ENCODE measurements at regions not wholly inside any gene's neighbourhood (a gene's known extent, or its start where the extent isn't known, plus 50 kb on each side); places are given as distances from the start of the nearest gene placed in this dataset.

DNA sequence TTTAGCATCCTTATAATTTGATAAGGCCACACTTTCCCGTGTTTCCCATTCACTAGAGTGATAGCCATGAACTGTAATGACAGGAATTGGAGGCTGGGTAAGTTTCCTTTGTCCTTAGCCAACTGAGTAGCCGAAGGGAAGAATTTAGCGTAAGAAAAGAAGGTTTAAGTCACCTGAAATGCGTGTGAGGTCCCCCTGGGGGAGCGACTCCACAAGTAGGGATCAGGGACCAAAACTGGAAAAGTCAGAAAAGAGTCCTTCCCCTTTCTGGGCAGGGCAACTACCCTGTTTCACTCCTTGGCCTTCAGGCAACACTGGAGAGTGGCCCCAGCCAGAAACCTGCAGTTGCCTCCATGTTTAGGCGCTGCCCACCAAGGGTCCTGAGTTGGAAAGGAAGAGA is 81.6 kb upstream of the MED14 start:
- H3K27me3 ChIP-seq (ENCODE audit: control insufficient read depth, insufficient read depth, low read length) = no peaks in the 10 kb centered on the region
- H3K4me1 ChIP-seq (ENCODE audit: control insufficient read depth, insufficient read depth, low read length) = no peaks in the 10 kb centered on the region
- H3K4me3 ChIP-seq (ENCODE audit: low read depth, low read length) = no peak overlapping the region
- no peak for DNase-seq (ENCODE audit: low read depth in 4 of 6, low spot score in 6 of 6)
- H3K9me3 ChIP-seq (ENCODE audit: control insufficient read depth, insufficient read depth, low read length) = peaks cover 2% of the 10 kb centered on the region
- 43% methylated on average over 4 of the region's 6 CpGs for WGBS (ENCODE audit: insufficient coverage)
- no peaks in the 10 kb centered on the region for H3K36me3 ChIP-seq (ENCODE audit: control insufficient read depth, insufficient read depth, low read length)
- H3K27ac ChIP-seq (ENCODE audit: low read depth, low read length) = no peak overlapping the region

DNA sequence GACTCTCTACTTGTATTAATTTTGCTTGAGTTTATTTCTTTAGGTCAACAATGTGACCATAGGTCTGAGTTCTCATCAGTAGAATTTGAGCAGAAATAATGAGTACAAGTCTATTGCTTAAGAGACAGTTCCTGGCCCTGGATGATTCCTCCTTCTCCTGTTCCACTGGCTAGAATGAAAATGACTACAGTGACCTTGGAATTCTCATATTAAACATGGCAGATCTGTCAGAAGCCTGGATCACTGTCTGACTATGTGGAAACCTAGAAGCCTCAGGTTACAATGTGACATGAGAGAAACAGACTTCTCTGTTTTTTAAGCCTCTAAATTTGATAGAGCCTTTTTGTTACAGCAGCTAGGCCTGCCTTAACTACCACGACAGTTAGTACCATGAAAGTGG is 82.9 kb upstream of the MED14 start:
- peaks cover 2% of the 10 kb centered on the region for H3K27me3 ChIP-seq (ENCODE audit: control insufficient read depth, insufficient read depth, low read length)
- WGBS (ENCODE audit: insufficient coverage) = no CpG with 5 or more reads among the region's 1 CpG
- no peak for DNase-seq (ENCODE audit: low read depth in 4 of 6, low spot score in 6 of 6)
- H3K36me3 ChIP-seq (ENCODE audit: control insufficient read depth, insufficient read depth, low read length) = no peaks in the 10 kb centered on the region
- H3K27ac ChIP-seq (ENCODE audit: low read depth, low read length) = no peak overlapping the region
- H3K4me3 ChIP-seq (ENCODE audit: low read depth, low read length) = no peak overlapping the region
- H3K4me1 ChIP-seq (ENCODE audit: control insufficient read depth, insufficient read depth, low read length) = no peaks in the 10 kb centered on the region
- peaks cover 2% of the 10 kb centered on the region for H3K9me3 ChIP-seq (ENCODE audit: control insufficient read depth, insufficient read depth, low read length)

DNA sequence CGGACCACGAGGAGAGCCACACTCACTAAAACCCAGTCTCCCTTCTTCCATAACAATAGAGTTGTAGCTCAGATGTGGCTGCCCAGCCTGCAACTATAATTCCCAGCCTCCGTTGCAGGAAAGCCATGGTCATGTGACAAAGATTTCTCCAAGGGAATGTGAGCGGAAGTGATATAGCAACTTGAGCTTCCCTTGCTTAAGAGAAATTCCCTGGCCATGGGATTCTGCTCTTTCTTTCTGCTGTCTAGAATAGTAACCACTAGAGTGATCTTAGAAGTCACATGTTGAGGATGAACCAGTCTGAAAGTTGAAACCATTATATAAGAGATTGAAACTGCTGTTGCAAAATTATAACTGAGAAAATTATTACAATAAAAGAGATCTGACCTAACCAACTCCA is 86.4 kb upstream of the MED14 start:
- no peaks in the 10 kb centered on the region for H3K9me3 ChIP-seq (ENCODE audit: control insufficient read depth, insufficient read depth, low read length)
- no peak overlapping the region for H3K4me3 ChIP-seq (ENCODE audit: low read depth, low read length)
- WGBS (ENCODE audit: insufficient coverage) = 83% methylated on average over 2 of the region's 4 CpGs
- no peaks in the 10 kb centered on the region for H3K36me3 ChIP-seq (ENCODE audit: control insufficient read depth, insufficient read depth, low read length)
- DNase-seq (ENCODE audit: low read depth in 4 of 6, low spot score in 6 of 6) = no peak
- H3K27me3 ChIP-seq (ENCODE audit: control insufficient read depth, insufficient read depth, low read length) = peaks cover 2% of the 10 kb centered on the region
- H3K27ac ChIP-seq (ENCODE audit: low read depth, low read length) = no peak overlapping the region
- no peaks in the 10 kb centered on the region for H3K4me1 ChIP-seq (ENCODE audit: control insufficient read depth, insufficient read depth, low read length)

DNA sequence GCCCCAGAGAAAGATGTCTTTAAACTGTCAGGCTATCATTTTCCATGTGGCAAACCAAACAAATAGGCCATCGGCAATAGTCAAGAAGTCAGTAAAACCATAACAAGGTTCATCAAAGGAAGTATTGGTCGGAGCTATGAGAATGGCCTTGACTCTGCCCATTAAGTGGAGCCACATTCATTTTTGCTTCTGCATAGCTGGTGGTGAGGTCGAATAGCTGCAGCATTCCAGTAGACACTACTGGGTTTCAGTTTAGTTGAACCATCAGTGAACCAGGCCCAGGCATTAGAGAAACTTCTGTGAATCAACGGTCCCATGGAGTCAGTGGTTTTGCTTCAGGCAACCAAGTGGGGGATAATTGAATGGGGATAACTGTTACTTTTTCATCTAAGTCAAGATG is 92.0 kb upstream of the MED14 start:
- Histone ChIP-seq H3K9me3 (ENCODE audit: control insufficient read depth, insufficient read depth, low read length) (no peaks in the 10 kb centered on the region), H3K4me3 (ENCODE audit: low read depth, low read length) (no peak overlapping the region), H3K27ac (ENCODE audit: low read depth, low read length) (no peak overlapping the region), H3K36me3 (ENCODE audit: control insufficient read depth, insufficient read depth, low read length) (no peaks in the 10 kb centered on the region), H3K27me3 (ENCODE audit: control insufficient read depth, insufficient read depth, low read length) (peaks cover 6% of the 10 kb centered on the region), H3K4me1 (ENCODE audit: control insufficient read depth, insufficient read depth, low read length) (no peaks in the 10 kb centered on the region)
- no peak for DNase-seq (ENCODE audit: low read depth in 4 of 6, low spot score in 6 of 6)
- WGBS (ENCODE audit: insufficient coverage) = 86% methylated on average over 4 of the region's 4 CpGs

DNA sequence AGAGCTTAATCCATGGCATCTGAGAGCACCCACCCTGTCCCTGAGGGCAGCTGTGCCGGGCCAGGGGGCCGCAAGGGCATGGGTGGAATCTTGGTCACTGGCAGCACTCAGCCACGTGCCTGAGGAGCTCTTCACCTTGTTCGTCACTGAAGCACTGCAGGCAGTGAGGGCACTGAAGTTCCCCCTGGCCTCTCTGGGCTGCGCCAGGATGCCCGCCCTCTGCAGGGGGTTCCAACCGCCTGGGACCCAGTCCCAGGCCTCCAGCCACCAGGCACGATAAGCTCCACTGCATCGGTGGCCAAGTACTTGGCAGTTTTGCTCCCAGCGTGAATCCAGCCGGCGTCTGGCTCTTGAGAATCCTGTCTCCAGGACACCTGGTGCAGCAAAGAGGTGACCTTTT is 96.4 kb upstream of the MED14 start:
- no peak overlapping the region for H3K27ac ChIP-seq (ENCODE audit: low read depth, low read length)
- H3K4me1 ChIP-seq (ENCODE audit: control insufficient read depth, insufficient read depth, low read length) = no peaks in the 10 kb centered on the region
- DNase-seq (ENCODE audit: low read depth in 4 of 6, low spot score in 6 of 6) = no peak
- WGBS (ENCODE audit: insufficient coverage) = 87% methylated on average over 12 of the region's 12 CpGs
- H3K9me3 ChIP-seq (ENCODE audit: control insufficient read depth, insufficient read depth, low read length) = no peaks in the 10 kb centered on the region
- no peaks in the 10 kb centered on the region for H3K36me3 ChIP-seq (ENCODE audit: control insufficient read depth, insufficient read depth, low read length)
- H3K4me3 ChIP-seq (ENCODE audit: low read depth, low read length) = no peak overlapping the region
- peaks cover 5% of the 10 kb centered on the region for H3K27me3 ChIP-seq (ENCODE audit: control insufficient read depth, insufficient read depth, low read length)

DNA sequence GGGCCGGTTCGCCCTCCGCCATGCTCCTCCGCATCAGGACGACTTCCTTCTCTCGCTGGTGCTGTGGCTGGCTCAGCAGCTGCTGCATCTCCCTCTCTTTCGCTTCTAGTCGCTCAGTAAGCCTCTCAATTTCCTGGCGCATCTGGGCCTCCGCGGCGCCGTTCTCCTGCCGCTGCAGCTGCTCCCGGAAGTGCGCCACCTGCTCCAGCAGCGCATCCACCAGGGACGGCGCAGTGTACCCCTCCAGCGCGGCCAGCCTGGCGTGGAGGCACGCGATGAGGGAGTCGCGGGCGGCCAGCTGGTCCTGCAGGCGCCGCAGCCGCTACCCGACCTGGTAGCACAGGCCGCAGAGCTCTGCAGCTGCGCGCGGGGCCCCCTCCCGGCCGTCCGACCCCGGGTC is 97.4 kb upstream of the MED14 start:
- Histone ChIP-seq H3K27me3 (ENCODE audit: control insufficient read depth, insufficient read depth, low read length) (peaks cover 5% of the 10 kb centered on the region), H3K4me1 (ENCODE audit: control insufficient read depth, insufficient read depth, low read length) (no peaks in the 10 kb centered on the region), H3K4me3 (ENCODE audit: low read depth, low read length) (no peak overlapping the region), H3K9me3 (ENCODE audit: control insufficient read depth, insufficient read depth, low read length) (no peaks in the 10 kb centered on the region), H3K27ac (ENCODE audit: low read depth, low read length) (no peak overlapping the region), H3K36me3 (ENCODE audit: control insufficient read depth, insufficient read depth, low read length) (no peaks in the 10 kb centered on the region)
- no peak for DNase-seq (ENCODE audit: low read depth in 4 of 6, low spot score in 6 of 6)
- WGBS (ENCODE audit: insufficient coverage) = 83% methylated on average over 39 of the region's 39 CpGs

DNA sequence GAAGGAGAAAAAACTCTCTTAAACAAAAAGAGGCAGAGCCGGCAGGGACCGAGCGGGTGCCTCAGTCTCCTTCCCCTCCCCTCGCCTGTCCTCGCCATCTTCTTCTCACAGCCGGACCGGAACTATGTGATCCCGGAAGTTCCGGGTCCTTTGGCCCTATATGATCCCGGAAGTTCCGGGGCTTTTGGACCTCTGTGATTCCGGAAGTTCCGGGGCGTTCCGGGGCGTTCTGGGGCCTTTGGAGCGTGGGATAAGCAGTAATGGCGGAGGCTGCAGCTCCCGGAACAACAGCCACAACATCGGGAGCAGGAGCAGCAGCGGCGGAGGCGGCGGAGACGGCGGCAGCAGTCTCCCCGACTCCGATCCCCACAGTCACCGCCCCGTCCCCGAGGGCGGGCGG is 98.9 kb upstream of the MED14 start:
- Histone ChIP-seq H3K27ac (ENCODE audit: low read depth, low read length) (no peak overlapping the region), H3K36me3 (ENCODE audit: control insufficient read depth, insufficient read depth, low read length) (no peaks in the 10 kb centered on the region), H3K4me3 (ENCODE audit: low read depth, low read length) (no peak overlapping the region), H3K9me3 (ENCODE audit: control insufficient read depth, insufficient read depth, low read length) (peaks cover 4% of the 10 kb centered on the region), H3K27me3 (ENCODE audit: control insufficient read depth, insufficient read depth, low read length) (peaks cover 2% of the 10 kb centered on the region), H3K4me1 (ENCODE audit: control insufficient read depth, insufficient read depth, low read length) (no peaks in the 10 kb centered on the region)
- DNase-seq (ENCODE audit: low read depth in 4 of 6, low spot score in 6 of 6) = no peak
- 96% methylated on average over 33 of the region's 33 CpGs for WGBS (ENCODE audit: insufficient coverage)

DNA sequence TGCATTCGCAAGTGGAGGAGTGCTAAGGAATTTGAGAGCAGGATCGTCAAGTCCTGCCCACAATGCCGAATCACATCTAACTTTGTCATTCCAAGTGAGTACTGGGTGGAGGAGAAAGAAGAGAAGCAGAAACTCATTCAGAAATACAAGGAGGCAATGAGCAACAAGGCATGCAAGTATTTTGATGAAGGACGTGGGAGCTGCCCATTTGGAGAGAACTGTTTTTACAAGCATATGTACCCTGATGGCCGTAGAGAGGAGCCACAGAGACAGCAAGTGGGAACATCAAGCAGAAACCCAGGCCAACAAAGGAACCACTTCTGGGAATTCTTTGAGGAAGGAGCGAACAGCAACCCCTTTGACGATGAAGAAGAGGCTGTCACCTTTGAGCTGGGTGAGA is 100.2 kb upstream of the MED14 start:
- Histone ChIP-seq H3K4me1 (ENCODE audit: control insufficient read depth, insufficient read depth, low read length) (no peaks in the 10 kb centered on the region), H3K27ac (ENCODE audit: low read depth, low read length) (no peak overlapping the region), H3K36me3 (ENCODE audit: control insufficient read depth, insufficient read depth, low read length) (no peaks in the 10 kb centered on the region), H3K4me3 (ENCODE audit: low read depth, low read length) (no peak overlapping the region), H3K9me3 (ENCODE audit: control insufficient read depth, insufficient read depth, low read length) (peaks cover 6% of the 10 kb centered on the region), H3K27me3 (ENCODE audit: control insufficient read depth, insufficient read depth, low read length) (peaks cover 2% of the 10 kb centered on the region)
- DNase-seq (ENCODE audit: low read depth in 4 of 6, low spot score in 6 of 6) = no peak
- WGBS (ENCODE audit: insufficient coverage) = 78% methylated on average over 6 of the region's 7 CpGs

DNA sequence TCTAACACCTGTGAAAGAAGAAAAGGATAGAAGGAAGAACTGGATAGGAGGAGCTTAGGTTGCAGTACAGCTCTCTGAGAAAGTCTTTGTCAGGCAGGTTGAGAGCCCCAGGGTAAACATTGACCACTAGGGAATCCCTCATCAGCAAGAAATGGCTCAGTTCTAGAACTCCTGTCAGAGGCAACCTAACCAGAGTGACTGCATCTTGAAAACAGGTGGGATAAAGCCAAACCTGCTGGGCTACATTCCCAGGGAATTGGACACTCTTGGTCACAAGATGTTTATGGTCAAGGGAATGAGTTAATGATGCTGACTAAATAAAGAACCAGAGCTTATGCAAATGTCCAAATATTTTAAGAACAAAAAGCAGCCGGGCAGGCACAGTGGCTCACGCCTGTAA is 108.3 kb upstream of the MED14 start:
- H3K36me3 ChIP-seq (ENCODE audit: control insufficient read depth, insufficient read depth, low read length) = no peaks in the 10 kb centered on the region
- 83% methylated on average over 2 of the region's 2 CpGs for WGBS (ENCODE audit: insufficient coverage)
- no peaks in the 10 kb centered on the region for H3K27me3 ChIP-seq (ENCODE audit: control insufficient read depth, insufficient read depth, low read length)
- no peaks in the 10 kb centered on the region for H3K4me1 ChIP-seq (ENCODE audit: control insufficient read depth, insufficient read depth, low read length)
- no peak for DNase-seq (ENCODE audit: low read depth in 4 of 6, low spot score in 6 of 6)
- H3K27ac ChIP-seq (ENCODE audit: low read depth, low read length) = no peak overlapping the region
- H3K9me3 ChIP-seq (ENCODE audit: control insufficient read depth, insufficient read depth, low read length) = peaks cover 9% of the 10 kb centered on the region
- H3K4me3 ChIP-seq (ENCODE audit: low read depth, low read length) = no peak overlapping the region

DNA sequence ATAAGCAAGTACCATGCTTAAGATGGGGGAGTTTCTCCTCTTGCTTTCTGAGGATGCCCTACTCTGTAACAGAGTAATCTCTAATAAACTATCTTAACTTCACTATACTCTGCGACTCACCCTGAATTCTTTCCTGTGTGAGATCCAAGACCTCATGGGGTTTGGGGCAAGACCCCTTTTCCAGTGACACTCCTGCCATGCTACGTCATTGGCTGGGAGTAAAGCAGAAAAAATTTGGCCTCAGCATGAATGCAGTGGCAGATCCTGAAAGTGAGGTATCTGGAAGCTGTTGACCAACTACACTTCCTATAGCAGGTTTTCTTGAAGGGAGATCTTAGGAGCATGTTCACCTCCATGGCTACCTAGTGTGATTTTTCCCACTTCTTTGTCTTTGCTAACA is 109.1 kb upstream of the MED14 start:
- Histone ChIP-seq H3K4me1 (ENCODE audit: control insufficient read depth, insufficient read depth, low read length) (no peaks in the 10 kb centered on the region), H3K27ac (ENCODE audit: low read depth, low read length) (no peak overlapping the region), H3K27me3 (ENCODE audit: control insufficient read depth, insufficient read depth, low read length) (no peaks in the 10 kb centered on the region), H3K36me3 (ENCODE audit: control insufficient read depth, insufficient read depth, low read length) (no peaks in the 10 kb centered on the region), H3K4me3 (ENCODE audit: low read depth, low read length) (no peak overlapping the region), H3K9me3 (ENCODE audit: control insufficient read depth, insufficient read depth, low read length) (peaks cover 6% of the 10 kb centered on the region)
- WGBS (ENCODE audit: insufficient coverage) = 80% methylated on average over 1 of the region's 2 CpGs
- DNase-seq (ENCODE audit: low read depth in 4 of 6, low spot score in 6 of 6) = no peak

All from spinal cord (tissue), 9 donors.